Myocyte (in vitro differentiated cells): ENCODE measurements at regions not wholly inside any gene's neighbourhood (a gene's known extent, or its start where the extent isn't known, plus 50 kb on each side); places are given as distances from the start of the nearest gene placed in this dataset.
"Not testable (repeated sequence)": the region's sequence is repeated elsewhere in the genome, so short reads cannot be mapped to it uniquely, and the experiment has no call there.

Experiments used
- DNase-seq: peaks from one replicate; pipeline ENCODE4 v3.0.0-alpha.2; 2012; ENCODE audit warnings: low read depth

- DNase-seq: no peak
Measured at GRCh38 chr21:34271189-34271851, 92.5 kb upstream of the KCNE2 start.

- DNase-seq: no peak
Measured at GRCh38 chr21:34272321-34272720, 91.5 kb upstream of the KCNE2 start.

GRCh38 chr21:34274001-34274400 is 89.8 kb upstream of the KCNE2 start:
- DNase-seq: peak; percentile 18

GRCh38 chr21:34276711-34277425 is 86.9 kb upstream of the KCNE2 start:
- DNase-seq: peak; percentile 39

GRCh38 chr21:34278451-34278850 is 85.4 kb upstream of the KCNE2 start:
- no peak for DNase-seq

GRCh38 chr21:34279285-34279684 is 84.5 kb upstream of the KCNE2 start:
- DNase-seq: no peak

GRCh38 chr21:34279883-34280282 is 83.9 kb upstream of the KCNE2 start:
- DNase-seq: no peak

- no peak for DNase-seq
Measured at GRCh38 chr21:34280389-34280795, 83.4 kb upstream of the KCNE2 start.

- DNase-seq: no peak
Measured at GRCh38 chr21:34280959-34281358, 82.8 kb upstream of the KCNE2 start.

GRCh38 chr21:34282223-34282622 is 81.6 kb upstream of the KCNE2 start:
- DNase-seq: no peak

GRCh38 chr21:34284666-34285065 is 79.1 kb upstream of the KCNE2 start:
- DNase-seq: no peak

- not testable (repeated sequence) for DNase-seq
Measured at GRCh38 chr21:34288042-34288441, 75.8 kb upstream of the KCNE2 start.

GRCh38 chr21:34289856-34290255 is 74.0 kb upstream of the KCNE2 start:
- peak; percentile 8 for DNase-seq

- no peak for DNase-seq
Measured at GRCh38 chr21:34296878-34297277, 66.9 kb upstream of the KCNE2 start.

- no peak for DNase-seq
Measured at GRCh38 chr21:34298534-34299167, 65.2 kb upstream of the KCNE2 start.

GRCh38 chr21:34299168-34299539 is 64.7 kb upstream of the KCNE2 start:
- no peak for DNase-seq

GRCh38 chr21:34302521-34302920 is 61.3 kb upstream of the KCNE2 start:
- peak; percentile 5 for DNase-seq

GRCh38 chr21:34305605-34306604 is 57.9 kb upstream of the KCNE2 start:
- DNase-seq: peak; percentile 20

- no peak for DNase-seq
Measured at GRCh38 chr21:34307991-34308532, 55.7 kb upstream of the KCNE2 start.

- DNase-seq: no peak
Measured at GRCh38 chr21:34311561-34312330, 52.1 kb upstream of the KCNE2 start.
